Activated CD8-positive, alpha-beta T cell treated with anti-CD3 and anti-CD28 coated beads for 36 hours (primary cell): ENCODE measurements at regions not wholly inside any gene's neighbourhood (a gene's known extent, or its start where the extent isn't known, plus 50 kb on each side); places are given as distances from the start of the nearest gene placed in this dataset.
"Not testable (repeated sequence)": the region's sequence is repeated elsewhere in the genome, so short reads cannot be mapped to it uniquely, and the experiment has no call there.

Source experiments
- ATAC-seq: fragments of 200-7000 bp; cut with Tn5 transposase; one replicate; pipeline ENCODE4 v1.10.0; 2021; ENCODE audit warnings: mild to moderate bottlenecking, moderate library complexity
- CTCF ChIA-PET: fragments of 350-600 bp; sonication (Branson Sonifier 250); formaldehyde crosslinking; loops from one replicate; lab custom pipeline; 2021; ENCODE audit warnings: antibody characterized with exemption; lab: Charles Lee
- POLR2A ChIA-PET: fragments of 350-600 bp; sonication (Branson Sonifier 250); formaldehyde crosslinking; loops from one replicate; lab custom pipeline; 2021; ENCODE audit warnings: antibody characterized with exemption; lab: Charles Lee
- DNase-seq: peaks from one replicate; pipeline ENCODE4 v3.0.0-alpha.2; 2020
- H3K27ac Mint-ChIP-seq: one replicate; pipeline ENCODE4 v1.8.0; 2021; ENCODE audit warnings: mild to moderate bottlenecking, mixed read lengths
- H3K27me3 Mint-ChIP-seq: one replicate; pipeline ENCODE4 v1.8.0; 2021; ENCODE audit warnings: mixed read lengths
- H3K36me3 Mint-ChIP-seq: one replicate; pipeline ENCODE4 v1.8.0; 2021; ENCODE audit warnings: low read depth, mixed read lengths
- H3K4me1 Mint-ChIP-seq: one replicate; pipeline ENCODE4 v1.8.0; 2021; ENCODE audit warnings: low read depth, mixed read lengths
- H3K4me3 Mint-ChIP-seq: one replicate; pipeline ENCODE4 v1.8.0; 2021; ENCODE audit warnings: mild to moderate bottlenecking, moderate library complexity, mixed read lengths
- H3K9me3 Mint-ChIP-seq: one replicate; pipeline ENCODE4 v1.8.0; 2021; ENCODE audit warnings: mixed read lengths
- CTCF ChIP-seq: fragments of 200-600 bp; IDR thresholded peaks from one replicate; pipeline ENCODE4 v1.8.0; 2022; ENCODE audit warnings: antibody characterized with exemption, mild to moderate bottlenecking
- intact Hi-C: fragments of 100-400 bp; cut with micrococcal nuclease; formaldehyde crosslinking; loops from one replicate; pipeline ENCODE4 v1.10.0; 2022

- H3K36me3 Mint-ChIP-seq: no peaks in the 10 kb centered on the region
- no peak overlapping the region for H3K27ac Mint-ChIP-seq
- no peak overlapping the region for H3K4me3 Mint-ChIP-seq
- no peak for ATAC-seq
- CTCF ChIA-PET: no interaction called here
- no peaks in the 10 kb centered on the region for H3K9me3 Mint-ChIP-seq
- peaks cover 5% of the 10 kb centered on the region for H3K27me3 Mint-ChIP-seq
- POLR2A ChIA-PET: interaction anchor here (0.6 kb wide), 1 partner anchor 935 kb away, joined by 3 read pairs; no protein-coding TSS in a partner anchor
- TF ChIP-seq CTCF: no peak
- peaks cover 3% of the 10 kb centered on the region for H3K4me1 Mint-ChIP-seq
- intact Hi-C loops: no loop called here
- DNase-seq: no peak
Observed at GRCh38 chr5:36423578-36424307, 122.0 kb upstream of the RANBP3L start.

DNA sequence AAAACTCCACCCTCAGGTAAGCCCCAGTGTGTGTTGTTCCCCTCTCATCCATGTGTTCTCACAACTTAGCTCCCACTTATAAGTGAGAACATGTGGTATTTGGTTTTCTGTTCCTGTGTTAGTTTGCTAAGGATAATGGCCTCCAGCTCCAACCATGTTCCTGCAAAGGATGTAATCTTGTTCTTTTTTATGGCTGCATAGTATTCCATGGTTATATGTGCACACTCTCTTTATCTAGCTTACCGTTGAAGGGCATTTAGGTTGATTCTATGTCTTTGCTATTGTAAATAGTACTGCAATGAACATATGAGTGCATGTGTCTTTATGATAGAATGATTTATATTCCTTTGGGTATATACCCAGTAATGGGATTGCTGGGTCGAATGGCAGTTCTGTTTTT lies 124.4 kb upstream of the RANBP3L start:
- POLR2A ChIA-PET, H3K4me1 Mint-ChIP-seq, intact Hi-C loops, H3K36me3 Mint-ChIP-seq, H3K4me3 Mint-ChIP-seq, DNase-seq, H3K9me3 Mint-ChIP-seq, CTCF ChIA-PET, ATAC-seq, H3K27me3 Mint-ChIP-seq, H3K27ac Mint-ChIP-seq: not testable (repeated sequence)

DNA sequence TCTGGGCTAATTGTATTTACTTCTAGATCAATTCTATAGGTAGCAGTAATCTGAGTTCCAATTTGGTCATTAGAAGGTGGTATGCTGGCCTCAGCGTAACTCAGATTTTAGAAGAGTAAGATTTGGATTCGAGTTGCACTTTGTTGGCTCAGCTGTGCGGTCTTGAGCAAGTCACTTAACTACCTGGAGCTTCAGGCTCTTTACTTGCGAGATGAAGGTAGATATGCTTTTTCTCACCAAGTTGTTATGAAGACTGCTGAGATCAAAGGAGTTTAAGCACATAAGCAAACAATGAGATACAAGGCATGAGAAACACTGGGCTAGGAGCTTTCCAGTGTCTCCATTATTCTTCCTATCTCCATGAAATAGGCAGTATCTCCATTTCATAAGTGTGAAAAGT lies 133.8 kb upstream of the RANBP3L start:
- Mint-ChIP-seq H3K27me3 (peaks cover 1% of the 10 kb centered on the region), H3K27ac (no peak overlapping the region), H3K4me3 (no peak overlapping the region), H3K9me3 (no peaks in the 10 kb centered on the region), H3K4me1 (no peaks in the 10 kb centered on the region), H3K36me3 (no peaks in the 10 kb centered on the region)
- TF ChIP-seq CTCF: no peak
- ChIA-PET CTCF (no interaction called here), POLR2A (no interaction called here)
- no peak for DNase-seq
- ATAC-seq: no peak
- intact Hi-C loops: no loop called here

DNA sequence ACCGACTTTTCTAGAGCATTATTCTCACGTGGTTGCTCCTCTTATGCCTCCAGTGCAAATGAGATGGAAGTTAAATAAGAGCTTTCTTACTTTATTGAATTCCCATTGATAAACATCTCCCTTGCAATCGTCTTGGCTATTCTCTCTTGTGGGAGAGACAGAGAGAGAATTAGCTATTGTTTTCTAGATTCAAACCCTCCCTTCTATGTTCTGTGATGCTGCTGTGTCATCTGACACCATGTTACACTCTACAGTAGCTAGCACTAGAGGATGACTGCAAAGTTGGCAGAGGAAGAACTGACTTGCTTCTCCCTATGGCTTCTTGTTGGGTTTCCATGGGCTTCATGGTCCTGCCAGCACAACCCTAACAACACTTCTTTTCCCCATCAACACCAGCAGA lies 134.6 kb upstream of the RANBP3L start:
- Mint-ChIP-seq H3K4me3 (no peak overlapping the region), H3K4me1 (no peaks in the 10 kb centered on the region), H3K27me3 (peaks cover 1% of the 10 kb centered on the region), H3K27ac (no peak overlapping the region), H3K36me3 (no peaks in the 10 kb centered on the region), H3K9me3 (no peaks in the 10 kb centered on the region)
- CTCF ChIA-PET: no interaction called here
- TF ChIP-seq CTCF: no peak
- DNase-seq (no peak), ATAC-seq (no peak)
- POLR2A ChIA-PET: no interaction called here
- intact Hi-C loops: no loop called here

- ChIA-PET POLR2A (no interaction called here), CTCF (no interaction called here)
- Mint-ChIP-seq H3K4me3 (no peak overlapping the region), H3K36me3 (no peaks in the 10 kb centered on the region), H3K9me3 (no peaks in the 10 kb centered on the region), H3K27me3 (peaks cover 4% of the 10 kb centered on the region), H3K4me1 (peaks cover 5% of the 10 kb centered on the region), H3K27ac (no peak overlapping the region)
- no peak for TF ChIP-seq CTCF
- no peak for DNase-seq
- ATAC-seq: no peak
- intact Hi-C loops: no loop called here
Observed at GRCh38 chr5:36438765-36439561, 137.3 kb upstream of the RANBP3L start.
